ENCODE measurements at regions not wholly inside any gene's neighbourhood (a gene's known extent, or its start where the extent isn't known, plus 50 kb on each side); places are given as distances from the start of the nearest gene placed in this dataset.

- TF ChIP-seq, protein P1, sequence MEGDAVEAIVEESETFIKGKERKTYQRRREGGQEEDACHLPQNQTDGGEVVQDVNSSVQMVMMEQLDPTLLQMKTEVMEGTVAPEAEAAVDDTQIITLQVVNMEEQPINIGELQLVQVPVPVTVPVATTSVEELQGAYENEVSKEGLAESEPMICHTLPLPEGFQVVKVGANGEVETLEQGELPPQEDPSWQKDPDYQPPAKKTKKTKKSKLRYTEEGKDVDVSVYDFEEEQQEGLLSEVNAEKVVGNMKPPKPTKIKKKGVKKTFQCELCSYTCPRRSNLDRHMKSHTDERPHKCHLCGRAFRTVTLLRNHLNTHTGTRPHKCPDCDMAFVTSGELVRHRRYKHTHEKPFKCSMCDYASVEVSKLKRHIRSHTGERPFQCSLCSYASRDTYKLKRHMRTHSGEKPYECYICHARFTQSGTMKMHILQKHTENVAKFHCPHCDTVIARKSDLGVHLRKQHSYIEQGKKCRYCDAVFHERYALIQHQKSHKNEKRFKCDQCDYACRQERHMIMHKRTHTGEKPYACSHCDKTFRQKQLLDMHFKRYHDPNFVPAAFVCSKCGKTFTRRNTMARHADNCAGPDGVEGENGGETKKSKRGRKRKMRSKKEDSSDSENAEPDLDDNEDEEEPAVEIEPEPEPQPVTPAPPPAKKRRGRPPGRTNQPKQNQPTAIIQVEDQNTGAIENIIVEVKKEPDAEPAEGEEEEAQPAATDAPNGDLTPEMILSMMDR (IDR thresholded peaks at IDR 0.05; ENCODE audit: insufficient read depth, low read depth, low read length), result no peak
- no peak overlapping the region for H3K4me3 ChIP-seq (ENCODE audit: low read depth, low read length)
- DNase-seq (ENCODE audit: low read depth), result no peak
Measured at GRCh38 chr12:125210104-125210755, 145.0 kb downstream of the AACS start.

GRCh38 chr12:125211464-125211863, 146.2 kb downstream of the AACS start:
- DNase-seq (ENCODE audit: low read depth), result no peak
- no peak overlapping the region for H3K4me3 ChIP-seq (ENCODE audit: low read depth, low read length)
- TF ChIP-seq, protein P1 (IDR thresholded peaks at IDR 0.05; ENCODE audit: insufficient read depth, low read depth, low read length), result no peak

DNA sequence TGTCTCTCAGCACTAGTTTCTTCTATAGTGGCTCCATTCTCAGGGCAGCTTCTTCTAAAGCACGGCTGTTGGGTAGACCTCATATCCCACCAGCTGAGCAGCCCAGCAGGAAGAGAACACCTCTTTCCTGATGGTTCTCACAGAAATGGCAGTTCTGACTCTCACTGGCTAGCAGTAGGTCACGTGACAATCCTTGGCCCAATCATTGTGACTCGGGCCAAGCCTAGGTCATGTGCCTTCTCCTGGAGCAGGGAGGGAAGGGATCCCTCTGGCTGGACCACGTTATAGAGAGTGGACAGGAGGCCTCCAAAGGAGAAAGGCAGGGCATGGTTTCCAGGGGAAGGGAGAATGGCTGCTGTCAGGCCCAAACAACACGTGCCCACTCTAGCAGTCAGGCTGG, 149.1 kb downstream of the AACS start:
- DNase-seq (ENCODE audit: low read depth), result no peak
- no peak overlapping the region for H3K4me3 ChIP-seq (ENCODE audit: low read depth, low read length)
- TF ChIP-seq, protein P1 (IDR thresholded peaks at IDR 0.05; ENCODE audit: insufficient read depth, low read depth, low read length), result no peak

- TF ChIP-seq, protein P1 (IDR thresholded peaks at IDR 0.05; ENCODE audit: insufficient read depth, low read depth, low read length), result no peak
- H3K4me3 ChIP-seq (ENCODE audit: low read depth, low read length), result no peak overlapping the region
- no peak for DNase-seq (ENCODE audit: low read depth)
Measured at GRCh38 chr12:125216756-125217155, 151.5 kb downstream of the AACS start.

DNA sequence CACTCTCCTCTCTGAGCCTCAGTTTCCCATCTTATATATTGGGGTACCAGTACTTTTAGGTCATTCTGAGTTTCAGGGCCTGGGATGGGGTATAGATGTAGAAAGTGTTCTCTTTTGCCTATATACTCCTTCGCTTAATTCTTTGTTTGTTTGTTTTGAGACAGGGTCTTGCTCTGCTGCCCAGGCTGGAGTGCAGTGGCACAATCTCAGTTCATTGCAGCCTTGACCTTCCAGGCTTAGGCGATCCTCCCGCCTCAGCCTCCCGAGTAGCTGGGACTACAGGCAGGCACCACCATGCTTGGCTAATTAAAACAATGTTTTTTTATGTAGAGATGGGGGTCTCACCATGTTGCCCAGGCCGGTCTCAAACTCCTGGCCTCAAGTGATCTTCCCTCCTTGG, 152.1 kb downstream of the AACS start:
- TF ChIP-seq, protein P1 (IDR thresholded peaks at IDR 0.05; ENCODE audit: insufficient read depth, low read depth, low read length), result no peak
- DNase-seq (ENCODE audit: low read depth), result no peak
- H3K4me3 ChIP-seq (ENCODE audit: low read depth, low read length), result no peak overlapping the region

DNA sequence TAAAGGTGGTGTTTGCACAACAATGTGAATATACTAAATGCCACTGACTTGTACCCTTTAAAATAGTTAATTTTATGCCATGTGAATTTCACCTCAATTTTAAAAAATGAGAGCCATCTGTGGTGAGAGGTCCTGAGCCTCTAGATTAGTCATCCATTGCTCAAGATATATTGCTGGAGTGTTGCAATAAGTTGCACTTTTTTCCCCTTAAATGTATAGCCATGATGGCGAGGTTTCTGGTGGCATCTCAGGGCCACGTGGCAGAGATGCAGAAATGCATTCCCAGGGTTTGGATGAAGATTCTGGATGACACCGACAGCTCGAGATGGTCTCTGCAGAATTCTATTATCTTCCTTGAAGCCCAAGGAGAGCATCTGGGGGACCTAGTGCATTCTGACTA, 153.7 kb downstream of the AACS start:
- no peak overlapping the region for H3K4me3 ChIP-seq (ENCODE audit: low read depth, low read length)
- no peak for DNase-seq (ENCODE audit: low read depth)

More for the DNA sequence above, 153.7 kb downstream of the AACS start:
- TF ChIP-seq, protein P1 (IDR thresholded peaks at IDR 0.05; ENCODE audit: insufficient read depth, low read depth, low read length), result no peak
